ENCODE measurements at regions not wholly inside any gene's neighbourhood (a gene's known extent, or its start where the extent isn't known, plus 50 kb on each side); places are given as distances from the start of the nearest gene placed in this dataset.

- Histone ChIP-seq H3K27ac (no peak overlapping the region), H3K36me3 (no peaks in the 10 kb centered on the region), H3K27me3 (no peaks in the 10 kb centered on the region), H3K4me1 (peaks cover 0 to 5% of the 10 kb centered on the region in 2 donors), H3K4me3 (no peak overlapping the region), H3K9me3 (no peaks in the 10 kb centered on the region)
- no peak for DNase-seq (ENCODE audit: low spot score)
- TF ChIP-seq CTCF (IDR thresholded peaks at IDR 0.05) = no peak
Measured at GRCh38 chr11:112771851-112772250, 189.4 kb upstream of the NCAM1 start.

DNA sequence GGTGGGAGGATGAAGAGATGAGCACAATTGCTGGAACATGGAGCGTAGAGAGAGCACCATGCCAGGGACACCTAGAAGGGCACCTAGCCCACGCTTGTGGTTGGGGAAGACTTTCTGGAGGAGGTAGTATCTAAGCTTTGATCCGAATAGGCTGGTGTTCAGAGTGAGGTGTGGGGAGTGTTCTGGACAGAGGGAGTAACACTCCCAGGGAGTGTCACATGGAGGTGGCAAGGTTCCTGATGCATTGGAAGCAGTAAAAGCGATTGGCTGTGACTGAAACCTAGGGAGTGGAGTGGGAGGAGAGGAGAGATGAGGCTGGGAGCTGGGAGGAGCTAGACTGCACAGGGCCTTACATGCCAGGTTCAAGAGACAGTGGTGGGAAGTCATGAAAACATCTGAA, 188.0 kb upstream of the NCAM1 start:
- TF ChIP-seq CTCF (IDR thresholded peaks at IDR 0.05) = no peak
- Histone ChIP-seq H3K27me3 (no peaks in the 10 kb centered on the region), H3K36me3 (no peaks in the 10 kb centered on the region), H3K4me1 (peaks cover 0 to 19% of the 10 kb centered on the region in 2 donors), H3K27ac (peak overlapping the region; percentile 16), H3K9me3 (no peaks in the 10 kb centered on the region), H3K4me3 (no peak overlapping the region)
- DNase-seq (ENCODE audit: low spot score) = no peak

DNA sequence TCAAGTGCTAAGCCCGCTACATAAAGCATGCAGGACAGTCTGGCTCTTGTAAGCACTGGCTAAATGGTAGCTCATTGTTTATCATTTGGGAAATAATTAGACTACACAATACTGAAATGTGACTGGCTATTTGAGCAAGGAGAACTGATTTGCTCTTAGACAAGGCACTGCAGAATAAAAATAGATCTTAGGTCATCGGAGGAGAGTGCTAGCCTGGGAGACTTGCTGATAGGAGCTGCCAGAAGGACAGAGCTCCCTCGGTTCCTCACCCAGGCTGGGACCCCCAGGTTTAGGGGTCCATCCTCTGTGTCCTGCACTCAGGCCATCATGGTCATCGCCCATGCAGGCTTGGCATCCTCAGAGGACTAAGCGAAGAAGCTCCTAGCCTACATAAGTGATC, 184.4 kb upstream of the NCAM1 start:
- no peaks in the 10 kb centered on the region for H3K36me3 ChIP-seq
- peak overlapping the region; percentile 75 to 94 for H3K27ac ChIP-seq
- no peak for TF ChIP-seq CTCF (IDR thresholded peaks at IDR 0.05)
- no peaks in the 10 kb centered on the region for H3K9me3 ChIP-seq
- H3K4me1 ChIP-seq = peaks cover 0 to 49% of the 10 kb centered on the region in 2 donors
- H3K4me3 ChIP-seq = no peak overlapping the region
- DNase-seq (ENCODE audit: low spot score) = no peak
- H3K27me3 ChIP-seq = no peaks in the 10 kb centered on the region

DNA sequence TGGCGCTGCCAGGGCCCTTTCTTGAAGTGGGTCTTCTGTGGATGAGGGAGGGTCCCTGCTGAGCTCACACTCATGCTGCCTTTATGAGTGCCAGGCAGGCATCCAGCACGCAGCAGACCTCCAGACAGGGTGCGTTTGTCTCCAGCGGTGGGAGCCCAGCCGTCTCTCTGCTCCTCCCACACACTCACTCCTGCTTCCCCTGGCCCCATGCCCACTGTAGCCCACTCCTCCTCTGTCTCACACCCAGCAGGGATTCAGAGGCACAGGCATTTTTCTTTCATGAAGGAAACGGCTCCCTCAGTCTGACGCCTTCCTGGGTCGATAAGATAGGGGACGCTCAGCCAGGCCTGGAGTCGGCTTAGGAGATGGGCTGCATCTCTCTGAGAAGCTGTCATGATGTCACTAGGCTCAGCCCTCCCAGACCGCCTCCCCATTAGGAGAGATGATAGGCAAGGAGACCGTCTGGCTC, 183.9 kb upstream of the NCAM1 start:
- no peaks in the 10 kb centered on the region for H3K27me3 ChIP-seq
- peaks cover 0 to 49% of the 10 kb centered on the region in 2 donors for H3K4me1 ChIP-seq
- TF ChIP-seq CTCF (IDR thresholded peaks at IDR 0.05) = no peak
- DNase-seq (ENCODE audit: low spot score) = no peak
- no peaks in the 10 kb centered on the region for H3K9me3 ChIP-seq
- H3K36me3 ChIP-seq = no peaks in the 10 kb centered on the region
- no peak overlapping the region for H3K4me3 ChIP-seq
- peak overlapping the region; percentile 75 to 94 for H3K27ac ChIP-seq

GRCh38 chr11:112778091-112778876, 182.9 kb upstream of the NCAM1 start:
- Histone ChIP-seq H3K27me3 (no peaks in the 10 kb centered on the region), H3K9me3 (no peaks in the 10 kb centered on the region), H3K36me3 (no peaks in the 10 kb centered on the region), H3K27ac (peak overlapping the region; percentile 75 to 94), H3K4me3 (no peak overlapping the region), H3K4me1 (peaks cover 0 to 49% of the 10 kb centered on the region in 2 donors)
- DNase-seq (ENCODE audit: low spot score) = no peak
- no peak for TF ChIP-seq CTCF (IDR thresholded peaks at IDR 0.05)

DNA sequence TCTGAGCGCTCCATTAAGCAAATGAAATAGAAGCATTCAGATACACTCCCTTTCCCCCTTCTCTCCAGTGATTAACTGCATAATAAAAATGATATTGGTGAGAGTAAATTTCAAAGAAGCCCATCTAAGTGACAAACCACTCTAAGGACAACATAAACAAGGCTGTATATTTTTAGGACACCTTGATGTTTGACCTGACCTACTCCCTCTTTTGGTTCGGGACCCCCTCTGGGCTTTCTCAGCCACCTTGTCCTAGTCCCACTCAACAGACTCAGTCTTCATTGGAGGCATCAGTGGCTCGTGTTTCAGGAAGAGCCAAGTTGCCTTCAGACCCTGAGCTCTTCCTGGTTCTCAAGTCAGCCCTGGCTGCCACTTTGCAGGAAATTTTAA, 182.3 kb upstream of the NCAM1 start:
- H3K4me3 ChIP-seq = no peak overlapping the region
- H3K36me3 ChIP-seq = no peaks in the 10 kb centered on the region
- no peak for TF ChIP-seq CTCF (IDR thresholded peaks at IDR 0.05)
- no peaks in the 10 kb centered on the region for H3K9me3 ChIP-seq
- no peak for DNase-seq (ENCODE audit: low spot score)
- H3K4me1 ChIP-seq = peaks cover 0 to 49% of the 10 kb centered on the region in 2 donors
- peak overlapping the region; percentile 75 to 94 for H3K27ac ChIP-seq
- H3K27me3 ChIP-seq = no peaks in the 10 kb centered on the region
